NCI-H146 treated with DMSO at 0.1 percent for 48 hours (cell line): ENCODE measurements at regions not wholly inside any gene's neighbourhood (a gene's known extent, or its start where the extent isn't known, plus 50 kb on each side); places are given as distances from the start of the nearest gene placed in this dataset.

ENCODE experiments used
- DNase-seq: peaks from one replicate; lab custom pipeline; 2025; ENCODE audit not compliant: unreplicated experiment; lab: John Stamatoyannopoulos, UW

- no peak for DNase-seq
Measured at GRCh38 chr10:64067009-64067606, 545.9 kb downstream of the REEP3 start.

- DNase-seq, result no peak
Measured at GRCh38 chr10:64067859-64068258, 546.7 kb downstream of the REEP3 start.

DNA sequence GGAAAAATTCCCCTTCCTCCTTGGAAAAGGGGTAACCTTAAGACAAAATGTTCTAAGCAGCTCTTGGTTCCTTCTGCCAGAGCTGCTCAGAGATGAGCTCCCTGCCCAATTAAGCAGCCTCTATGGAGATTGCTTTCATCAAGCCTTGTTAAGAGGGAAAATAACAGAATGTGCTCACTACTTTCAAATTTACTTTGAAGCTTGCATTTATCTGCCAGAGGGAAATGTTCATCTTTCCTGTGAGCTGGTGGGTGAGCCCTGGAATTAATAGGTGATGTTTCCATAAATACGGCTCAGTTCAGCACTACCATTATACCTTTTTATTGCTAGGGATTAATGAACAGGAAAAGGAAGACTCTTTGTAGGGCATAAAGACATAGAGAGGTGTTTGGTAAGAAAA, 549.0 kb downstream of the REEP3 start:
- DNase-seq, result no peak

DNA sequence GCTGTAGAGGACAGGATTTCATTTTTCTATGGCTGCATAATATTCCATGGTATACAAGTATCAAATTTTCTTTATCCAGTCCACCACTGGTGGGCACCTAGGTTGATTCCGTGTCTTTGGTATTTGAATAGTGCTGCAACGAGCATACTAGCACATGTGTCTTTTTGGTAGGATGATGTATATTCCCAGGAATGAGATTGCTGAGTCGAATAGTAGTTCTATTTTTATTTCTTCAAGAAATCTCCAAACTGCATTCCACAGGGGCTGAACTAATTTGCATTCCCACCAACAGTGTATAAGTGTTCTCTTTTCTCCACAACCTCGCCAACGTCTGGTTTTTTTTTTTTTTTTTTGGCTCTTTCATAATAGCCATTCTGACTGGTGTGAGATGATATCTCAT, 550.0 kb downstream of the REEP3 start:
- no peak for DNase-seq

- DNase-seq, result no peak
Measured at GRCh38 chr10:64075604-64076003, 554.4 kb downstream of the REEP3 start.

- DNase-seq, result no peak
Measured at GRCh38 chr10:64076322-64076940, 555.2 kb downstream of the REEP3 start.

DNA sequence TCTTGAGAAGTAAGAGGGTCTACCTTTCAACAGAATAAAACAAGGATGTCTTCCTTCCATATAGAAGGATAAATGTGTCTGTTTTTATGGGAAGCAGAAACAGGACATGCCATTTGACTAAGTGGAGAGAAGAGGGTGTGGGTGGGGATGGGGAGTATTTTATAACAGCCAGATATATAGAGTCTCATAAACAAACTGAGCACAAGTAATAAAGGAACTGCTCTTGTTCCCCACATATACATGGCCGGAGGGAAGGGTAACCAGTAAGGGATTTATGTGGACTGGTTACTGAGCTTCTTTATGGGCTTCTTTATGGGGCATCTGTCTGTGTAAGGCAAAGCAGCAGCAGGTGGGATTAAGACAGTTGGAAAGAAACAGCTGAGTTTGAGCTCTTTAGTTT, 558.1 kb downstream of the REEP3 start:
- no peak for DNase-seq

DNA sequence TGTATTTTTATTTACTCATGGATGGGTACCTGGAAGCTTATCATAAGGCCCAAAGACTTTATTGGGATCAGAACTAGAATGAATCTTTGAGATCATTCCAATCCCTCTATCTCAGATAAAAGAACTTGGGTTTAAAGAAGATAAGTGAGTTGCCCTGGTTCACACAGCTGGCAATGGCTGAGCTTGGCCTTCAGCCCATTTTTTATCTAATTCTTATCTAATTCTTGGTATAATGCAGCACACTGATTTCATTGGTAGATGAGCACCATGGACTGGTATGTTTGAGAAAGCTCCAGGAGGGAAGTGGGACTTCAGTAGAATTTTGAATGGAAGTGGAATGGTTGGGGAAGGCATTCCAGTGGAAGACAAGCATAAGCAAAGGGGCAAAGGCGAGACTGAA, 558.9 kb downstream of the REEP3 start:
- DNase-seq, result no peak

GRCh38 chr10:64081947-64082482, 560.8 kb downstream of the REEP3 start:
- DNase-seq, result no peak

DNA sequence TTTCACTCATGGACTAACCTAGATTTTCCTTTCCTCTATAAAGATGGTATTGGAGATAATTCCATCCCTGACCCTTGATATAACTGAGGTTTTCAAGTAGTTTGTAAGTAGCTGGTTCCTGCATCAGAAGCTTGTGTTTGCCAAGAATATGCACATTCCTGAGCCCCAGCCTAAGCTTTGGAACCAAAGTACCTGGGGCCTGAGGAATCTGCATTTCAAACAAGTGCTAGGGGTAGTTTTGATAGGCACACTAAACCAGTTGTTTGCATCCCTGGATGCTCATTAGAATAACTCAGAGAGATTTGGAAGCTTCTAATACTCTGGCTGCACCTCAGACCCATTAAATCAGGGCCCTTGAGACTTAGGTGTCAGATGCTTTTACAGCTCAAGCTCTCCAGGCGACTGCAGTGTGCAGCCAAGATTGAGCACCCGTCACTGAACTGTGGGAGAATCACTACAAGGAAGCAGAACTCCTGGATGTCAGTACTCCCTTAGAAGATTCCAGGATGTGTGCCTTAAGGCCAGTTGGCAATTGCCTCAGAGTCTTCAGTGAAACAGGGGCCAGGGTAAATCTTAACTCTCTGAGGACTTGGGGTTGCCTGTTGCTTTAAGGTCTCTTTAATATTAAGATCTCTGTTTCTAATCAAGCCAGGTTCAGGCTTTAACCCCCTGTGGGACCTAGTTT, 565.0 kb downstream of the REEP3 start:
- DNase-seq, result no peak

DNA sequence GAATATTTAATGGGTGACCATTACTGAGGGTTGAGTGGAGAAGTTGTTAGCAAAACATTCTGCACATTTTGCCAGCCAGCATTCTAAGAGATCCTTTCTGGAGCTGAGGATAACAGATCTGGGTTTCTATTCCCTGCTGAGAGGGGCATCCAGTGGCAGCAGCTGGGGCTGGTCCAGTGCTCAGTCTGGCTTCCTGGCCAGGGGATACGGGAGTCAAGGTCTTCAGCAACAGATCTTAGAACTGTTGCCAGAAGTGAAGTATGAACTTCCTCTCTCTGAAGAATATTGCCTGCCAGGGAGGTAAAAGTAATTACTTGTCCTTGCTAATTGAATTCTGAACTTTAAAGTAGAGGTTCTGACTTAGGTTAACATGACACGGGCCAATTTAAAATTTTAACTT, 568.4 kb downstream of the REEP3 start:
- no peak for DNase-seq

DNA sequence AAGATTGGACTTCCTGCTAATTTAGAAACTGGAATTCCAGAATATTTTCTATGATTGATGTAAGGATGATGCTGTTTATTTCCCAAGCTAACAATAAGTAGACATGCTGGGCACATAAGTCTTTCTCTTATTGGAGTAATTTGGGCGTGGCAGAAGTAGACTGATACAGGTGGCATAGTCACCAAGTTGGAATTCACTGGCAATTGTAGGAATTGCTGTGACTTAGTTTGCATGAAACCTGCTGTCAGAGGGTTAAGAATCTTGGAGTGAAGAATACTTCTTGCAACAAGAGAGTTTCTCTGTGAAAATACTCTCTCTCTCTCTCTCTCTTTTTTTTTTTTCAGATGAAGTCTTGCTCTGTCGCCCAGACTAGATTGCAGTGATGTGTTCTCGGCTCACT, 569.7 kb downstream of the REEP3 start:
- DNase-seq, result no peak

- DNase-seq, result no peak
Measured at GRCh38 chr10:64091897-64092296, 570.7 kb downstream of the REEP3 start.

DNA sequence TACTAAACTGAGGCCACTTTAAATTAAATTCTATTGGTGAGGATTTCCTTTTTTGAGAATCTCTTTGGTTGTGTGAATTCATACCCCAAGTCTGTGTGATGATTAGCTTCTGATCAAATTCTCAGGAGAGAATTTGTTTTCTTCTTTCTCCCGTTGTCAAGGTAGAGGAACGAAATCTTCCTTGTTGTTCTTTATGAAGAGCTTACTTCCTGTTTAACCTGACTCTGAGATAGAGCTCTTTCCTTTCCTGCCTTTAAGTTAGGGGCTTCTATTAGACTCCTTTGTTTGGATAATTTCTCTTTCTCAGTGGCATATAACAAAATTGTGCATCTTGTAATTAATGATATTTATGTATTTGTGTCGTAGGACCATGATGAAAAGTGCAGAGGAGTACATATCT, 572.1 kb downstream of the REEP3 start:
- no peak for DNase-seq

GRCh38 chr10:64093946-64094535, 572.8 kb downstream of the REEP3 start:
- DNase-seq, result no peak

- no peak for DNase-seq
Measured at GRCh38 chr10:64096941-64097340, 575.7 kb downstream of the REEP3 start.

DNA sequence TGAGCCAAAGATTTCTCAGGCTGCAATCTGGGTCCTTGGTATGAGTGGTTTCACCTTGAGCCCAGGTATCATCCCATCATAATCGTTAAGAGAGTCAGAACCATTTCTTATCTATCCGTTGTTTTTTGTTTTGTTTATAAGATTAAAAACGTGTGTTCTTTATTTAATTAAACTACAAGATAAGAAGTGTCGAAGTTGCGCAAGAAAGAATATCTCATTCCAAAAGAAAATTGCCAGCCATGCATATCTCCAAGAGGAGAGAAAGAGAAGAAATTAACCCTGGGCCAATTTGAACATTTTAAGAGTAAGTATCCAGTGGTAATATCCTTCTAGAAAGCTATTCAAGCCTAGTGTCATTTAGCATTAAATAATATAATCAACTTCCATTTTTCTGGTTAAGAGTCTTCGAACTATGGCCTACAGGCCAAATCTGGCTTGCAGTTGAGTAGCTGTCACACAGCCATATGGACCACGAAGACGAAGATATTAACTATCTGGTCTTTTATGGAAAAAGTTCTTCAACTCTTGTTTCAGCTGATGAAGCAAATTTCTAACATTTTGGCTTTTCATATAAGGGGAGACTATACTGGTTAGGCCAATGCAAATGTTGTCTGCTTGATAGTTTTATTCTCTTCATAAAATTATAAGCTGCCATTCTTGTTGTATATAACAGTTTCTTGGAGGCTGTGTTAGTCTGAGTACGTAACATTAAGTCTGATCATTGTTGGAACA, 576.4 kb downstream of the REEP3 start:
- DNase-seq, result no peak

- DNase-seq, result no peak
Measured at GRCh38 chr10:64098994-64099393, 577.8 kb downstream of the REEP3 start.

DNA sequence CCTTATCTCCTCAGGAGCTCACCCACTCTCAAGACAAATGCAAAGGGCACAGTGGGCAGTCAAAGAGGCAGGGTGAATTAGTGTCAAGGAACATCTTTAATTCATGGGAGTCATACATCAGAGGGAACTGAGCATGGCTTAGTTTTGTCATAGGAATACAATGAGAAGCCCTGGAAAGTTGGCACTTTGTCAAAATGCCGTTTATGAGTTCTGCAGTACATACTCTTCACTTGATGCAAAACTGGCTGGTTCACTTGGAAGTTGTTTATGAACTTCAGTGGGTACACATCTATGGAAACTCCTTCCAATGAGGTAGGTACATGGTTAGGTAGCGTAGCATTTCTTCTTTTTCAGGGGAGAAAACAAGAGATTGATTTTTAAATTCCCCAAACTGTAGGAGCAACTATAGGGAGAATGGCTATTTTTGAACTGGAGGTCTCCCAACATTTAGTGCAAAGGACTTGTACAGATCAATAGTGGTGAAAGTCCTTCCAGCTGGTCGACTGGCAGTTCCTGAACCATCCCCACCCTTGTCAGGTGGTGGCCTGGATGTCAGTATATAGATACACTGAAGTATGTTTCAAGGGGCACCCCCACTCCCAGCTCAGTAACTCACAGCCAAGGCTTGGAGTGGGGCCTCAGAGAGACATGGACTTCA, 580.5 kb downstream of the REEP3 start:
- no peak for DNase-seq

GRCh38 chr10:64102264-64102633, 581.0 kb downstream of the REEP3 start:
- no peak for DNase-seq

DNA sequence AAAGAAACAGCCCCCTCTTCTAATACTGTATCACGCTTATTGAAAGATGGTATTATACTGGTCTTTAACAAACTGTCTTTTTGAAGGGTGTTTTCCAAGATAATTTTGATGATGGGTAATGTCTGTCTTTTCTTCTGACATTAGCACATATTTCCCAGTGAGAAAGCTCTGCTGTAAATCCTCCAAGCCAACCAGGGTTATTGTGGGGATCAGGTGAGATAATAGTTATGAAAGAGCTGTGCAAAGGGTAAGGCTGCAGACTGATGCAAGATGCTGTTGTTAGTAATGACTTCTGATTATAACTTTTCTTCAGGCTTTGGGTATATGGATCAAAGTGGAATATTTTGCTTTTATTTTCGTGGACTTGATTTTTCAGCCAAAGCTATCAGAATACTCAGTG, 581.7 kb downstream of the REEP3 start:
- DNase-seq, result no peak
